Activated CD8-positive, alpha-beta T cell treated with anti-CD3 and anti-CD28 coated beads, Interleukin-2, amount 10 ng/mL, durations not matched to agents 7 days and 5 days (primary cell): ENCODE measurements at regions not wholly inside any gene's neighbourhood (a gene's known extent, or its start where the extent isn't known, plus 50 kb on each side); places are given as distances from the start of the nearest gene placed in this dataset.

Source experiments
- ATAC-seq: fragments of 150-1000 bp; cut with Tn5 transposase; one replicate; pipeline ENCODE4 v1.10.0; 2021; ENCODE audit warnings: moderate library complexity
- CTCF ChIA-PET: fragments of 350-600 bp; sonication (Branson Sonifier 250); formaldehyde crosslinking; loops from one replicate; lab custom pipeline; 2021; ENCODE audit warnings: antibody characterized with exemption; lab: Charles Lee
- POLR2A ChIA-PET: fragments of 350-600 bp; sonication (Branson Sonifier 250); formaldehyde crosslinking; loops from one replicate; lab custom pipeline; 2021; ENCODE audit warnings: antibody characterized with exemption; lab: Charles Lee
- DNase-seq: peaks from one replicate; pipeline ENCODE4 v3.0.0-alpha.2; 2020
- H3K27ac Mint-ChIP-seq: one replicate; pipeline ENCODE4 v1.8.0; 2021; ENCODE audit warnings: mild to moderate bottlenecking, mixed read lengths
- H3K27me3 Mint-ChIP-seq: one replicate; pipeline ENCODE4 v1.8.0; 2021; ENCODE audit warnings: low read depth, mixed read lengths
- H3K36me3 Mint-ChIP-seq: one replicate; pipeline ENCODE4 v1.8.0; 2021; ENCODE audit warnings: low read depth, mixed read lengths
- H3K4me1 Mint-ChIP-seq: one replicate; pipeline ENCODE4 v1.8.0; 2021; ENCODE audit warnings: low read depth, mixed read lengths
- H3K4me3 Mint-ChIP-seq: one replicate; pipeline ENCODE4 v1.8.0; 2021; ENCODE audit warnings: mild to moderate bottlenecking, mixed read lengths
- H3K9me3 Mint-ChIP-seq: one replicate; pipeline ENCODE4 v1.8.0; 2022; ENCODE audit warnings: mixed read lengths; ENCODE audit not compliant: insufficient read depth

DNA sequence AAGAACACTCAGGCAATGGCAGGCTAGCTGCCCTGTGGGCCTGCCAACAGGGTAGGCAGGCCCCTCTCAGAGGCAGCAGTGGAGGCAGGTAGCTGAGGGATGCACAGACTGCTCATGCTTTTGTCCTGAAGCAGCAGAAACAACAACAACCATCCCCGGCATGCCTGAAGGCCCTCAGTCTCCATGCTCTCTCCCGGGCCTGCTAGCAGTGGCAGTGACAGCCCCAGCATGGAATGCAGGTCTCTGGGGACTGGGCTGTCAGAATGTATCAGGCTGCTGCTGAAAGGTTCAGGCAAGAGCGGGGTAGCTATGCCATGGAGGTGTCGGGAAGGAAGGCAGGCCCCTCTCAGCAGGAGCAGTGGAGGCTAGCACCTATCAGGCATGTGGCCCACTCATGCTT lies 209.8 kb downstream of the KCNJ3 start:
- Mint-ChIP-seq H3K36me3 (no peaks in the 10 kb centered on the region), H3K27me3 (no peaks in the 10 kb centered on the region), H3K4me3 (no peak overlapping the region), H3K27ac (no peak overlapping the region), H3K4me1 (no peaks in the 10 kb centered on the region), H3K9me3 (peaks cover 4% of the 10 kb centered on the region)
- ChIA-PET POLR2A (no interaction called here), CTCF (no interaction called here)
- ATAC-seq (no peak), DNase-seq (no peak)
